B cell (primary cell): ENCODE measurements at regions not wholly inside any gene's neighbourhood (a gene's known extent, or its start where the extent isn't known, plus 50 kb on each side); places are given as distances from the start of the nearest gene placed in this dataset.
"Not testable (repeated sequence)": the region's sequence is repeated elsewhere in the genome, so short reads cannot be mapped to it uniquely, and the experiment has no call there.

Experiments
- CTCF ChIP-seq: fragments of 200-600 bp; IDR thresholded peaks from one replicate; pipeline ENCODE4 v1.8.0; 2022; ENCODE audit warnings: antibody characterized with exemption, mild to moderate bottlenecking
- EZH2 ChIP-seq: IDR thresholded peaks from 2 replicates; pipeline ENCODE4 v1.6.1; 2012; ENCODE audit warnings: borderline replicate concordance, low read depth, mild to moderate bottlenecking, moderate library complexity, low read length; ENCODE audit not compliant: insufficient read depth, poor library complexity, severe bottlenecking

- TF ChIP-seq CTCF, EZH2: not testable (repeated sequence)
These were observed 110.4 kb downstream of the PRKAB2 start for GRCh38 chr1:147061880-147062279.
